NCI-H460 (cell line): ENCODE measurements at regions not wholly inside any gene's neighbourhood (a gene's known extent, or its start where the extent isn't known, plus 50 kb on each side); places are given as distances from the start of the nearest gene placed in this dataset.

Experiments
- DNase-seq: peaks from one replicate; pipeline ENCODE4 v3.0.0-alpha.2; 2016; ENCODE audit warnings: low read depth; ENCODE audit errors: extremely low read depth

DNA sequence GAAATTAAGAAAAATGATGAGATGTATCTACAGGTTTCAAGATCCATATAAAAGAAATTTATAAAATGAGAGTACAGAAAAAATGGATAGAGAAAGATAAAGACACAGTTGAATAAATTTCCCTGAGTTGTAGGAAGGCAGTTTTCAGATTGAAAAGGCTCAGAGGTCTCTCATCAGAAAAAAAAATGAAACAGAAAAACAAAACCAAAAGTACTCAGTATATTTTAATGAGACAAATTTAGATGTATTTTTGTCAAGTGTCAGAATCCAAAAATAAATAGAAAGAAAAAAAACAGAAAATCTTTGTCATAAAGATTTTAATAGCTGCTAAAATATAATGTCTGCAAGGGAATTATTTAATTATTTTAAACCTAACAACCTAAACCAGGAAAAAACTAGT lies 520.5 kb downstream of the KCNJ3 start:
- no peak for DNase-seq

DNA sequence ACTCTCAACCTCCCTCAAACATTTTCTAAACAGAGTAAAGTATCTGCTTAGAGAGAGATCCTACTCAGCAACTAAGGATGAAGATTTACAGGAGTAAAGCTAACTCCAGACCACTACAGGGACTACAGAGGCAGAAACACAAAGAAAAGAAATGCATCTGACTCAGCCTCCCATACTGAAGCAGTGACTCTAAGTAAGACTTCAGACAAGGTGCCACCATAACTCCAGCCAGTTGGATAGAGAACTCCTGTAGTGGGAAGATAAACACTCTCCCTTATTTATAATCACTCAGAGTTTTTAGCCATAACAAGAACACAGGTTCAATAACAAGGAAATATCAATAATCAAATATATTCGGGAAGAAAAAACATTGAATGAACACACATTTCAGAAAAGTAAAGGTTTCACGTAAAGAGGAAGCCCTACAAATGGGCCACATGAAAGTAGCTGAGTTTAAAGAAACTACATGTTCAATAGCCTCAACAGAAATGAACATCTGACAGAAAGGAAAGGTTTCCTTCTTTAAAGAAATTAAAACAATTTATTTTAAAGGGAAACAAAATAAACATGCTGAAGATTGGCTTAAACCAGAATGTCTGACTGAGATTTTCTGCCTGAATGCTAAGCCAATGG lies 519.9 kb downstream of the KCNJ3 start:
- DNase-seq, result no peak

DNA sequence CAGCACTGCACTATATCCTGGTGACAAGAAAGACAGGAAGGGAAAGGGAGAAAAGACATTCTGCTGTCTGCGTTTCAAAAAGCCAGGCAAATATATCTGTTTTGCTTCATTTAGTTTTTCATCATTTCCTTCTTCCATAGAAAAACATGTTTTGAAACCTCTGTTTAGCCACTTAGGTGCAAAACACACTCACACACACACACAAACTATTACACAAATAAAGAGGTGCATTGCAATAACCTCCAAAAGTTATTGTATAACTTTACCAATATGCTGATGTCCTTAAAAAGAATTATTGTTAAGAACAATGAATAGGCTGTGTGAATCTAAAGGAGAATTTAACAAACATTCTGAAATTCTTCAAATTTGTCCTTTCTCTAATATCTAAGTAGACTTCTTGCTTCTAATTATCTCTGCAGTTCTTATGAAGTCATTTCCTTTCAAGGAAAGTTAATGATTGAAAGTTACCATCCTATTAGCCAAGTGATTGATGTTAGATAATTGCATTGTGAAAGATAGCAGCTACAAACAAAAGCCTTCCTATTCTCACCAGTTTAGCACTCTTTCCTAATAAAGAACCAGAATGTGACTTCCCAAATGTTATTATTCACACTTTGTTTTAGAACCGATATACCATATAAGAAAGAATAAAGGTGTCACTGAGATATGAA lies 516.7 kb downstream of the KCNJ3 start:
- DNase-seq, result no peak

DNA sequence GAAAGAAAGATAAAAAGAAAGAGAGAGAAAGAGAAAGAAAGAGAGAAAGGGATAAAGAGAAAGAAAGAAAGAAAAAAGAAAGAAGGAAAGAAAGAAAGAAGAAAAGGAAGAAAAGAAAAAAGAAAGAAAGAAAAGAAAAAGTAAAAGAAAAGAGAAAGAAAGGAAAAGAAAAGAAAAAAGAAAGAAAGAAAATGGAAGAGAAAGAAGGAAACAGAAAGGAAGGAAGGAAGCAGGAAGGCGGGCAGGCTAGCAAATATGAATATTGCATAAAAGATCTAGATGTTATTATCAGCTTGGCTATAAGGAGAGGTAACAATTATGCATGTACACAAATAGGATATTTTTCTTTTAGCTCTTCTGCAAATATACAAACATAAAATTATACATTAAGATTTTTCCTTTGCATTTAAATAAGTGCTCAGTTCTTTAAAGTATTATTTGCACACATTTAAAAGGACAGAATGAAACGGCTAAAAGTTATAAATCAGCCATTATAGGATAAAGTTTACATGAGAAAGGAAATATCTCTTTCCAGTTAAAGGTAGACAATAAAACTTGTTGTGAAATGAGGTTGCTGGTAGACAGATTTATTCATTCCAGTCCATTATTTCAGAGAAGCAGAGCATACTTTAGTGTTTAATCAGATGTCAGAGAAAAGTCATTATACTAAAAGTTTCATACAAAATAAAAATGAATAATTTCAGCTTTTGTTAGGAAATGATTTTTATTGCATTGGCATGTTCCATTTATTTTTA lies 511.4 kb downstream of the KCNJ3 start:
- no peak for DNase-seq

DNA sequence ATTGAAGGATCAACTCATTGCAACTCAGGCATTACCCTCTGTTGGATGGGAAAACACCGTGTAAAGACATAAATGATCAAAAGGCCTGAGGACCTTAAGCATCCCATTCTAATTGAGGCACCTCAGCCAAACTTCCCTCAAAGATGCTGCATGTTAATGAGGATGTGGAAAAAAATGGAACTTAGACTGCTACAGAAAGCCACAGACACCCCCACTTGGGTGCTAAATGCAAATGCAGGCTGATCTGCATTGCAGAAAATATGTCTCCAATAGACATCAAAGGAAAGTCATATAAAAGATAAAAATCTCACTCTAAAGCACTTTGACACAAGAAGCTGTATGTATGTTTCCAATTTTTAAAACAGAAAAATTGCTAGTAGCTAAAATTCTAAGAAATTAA lies 504.7 kb downstream of the KCNJ3 start:
- no peak for DNase-seq

DNA sequence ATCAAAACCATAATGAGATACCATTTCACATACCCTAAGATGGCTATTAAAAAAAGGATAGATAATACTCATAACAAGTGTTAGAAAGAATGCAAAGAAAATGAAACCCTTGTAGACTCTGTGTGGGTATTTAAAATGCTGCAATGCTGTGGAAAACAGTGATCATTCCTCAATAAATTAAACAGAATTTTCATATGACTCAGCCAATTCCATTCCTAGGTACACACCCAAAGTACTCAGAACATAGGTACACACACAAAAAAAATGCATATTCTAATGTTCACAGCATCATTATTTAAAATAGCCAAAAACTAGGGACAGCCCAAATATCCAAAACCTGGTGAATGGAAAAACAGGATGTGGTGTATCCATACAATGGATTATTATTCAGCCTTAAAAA lies 502.3 kb downstream of the KCNJ3 start:
- no peak for DNase-seq

DNA sequence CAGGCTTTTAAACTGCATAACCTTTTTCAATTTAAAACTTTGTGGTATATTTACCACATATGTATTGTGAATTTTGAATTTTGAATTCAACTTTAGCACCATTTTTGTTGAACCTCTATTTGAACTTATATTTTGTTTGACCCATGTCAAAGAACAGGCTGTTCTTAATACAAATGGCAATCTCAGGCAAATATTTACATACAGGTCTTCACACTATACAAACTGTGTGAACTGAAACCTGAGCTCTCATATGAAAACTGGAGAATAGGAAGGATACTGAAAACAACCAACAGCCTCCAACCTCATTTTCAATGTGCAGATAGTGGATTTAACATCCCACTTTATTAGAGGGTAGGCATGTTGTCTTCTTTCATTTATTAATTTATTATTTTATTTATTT lies 491.8 kb downstream of the KCNJ3 start:
- DNase-seq, result no peak

DNA sequence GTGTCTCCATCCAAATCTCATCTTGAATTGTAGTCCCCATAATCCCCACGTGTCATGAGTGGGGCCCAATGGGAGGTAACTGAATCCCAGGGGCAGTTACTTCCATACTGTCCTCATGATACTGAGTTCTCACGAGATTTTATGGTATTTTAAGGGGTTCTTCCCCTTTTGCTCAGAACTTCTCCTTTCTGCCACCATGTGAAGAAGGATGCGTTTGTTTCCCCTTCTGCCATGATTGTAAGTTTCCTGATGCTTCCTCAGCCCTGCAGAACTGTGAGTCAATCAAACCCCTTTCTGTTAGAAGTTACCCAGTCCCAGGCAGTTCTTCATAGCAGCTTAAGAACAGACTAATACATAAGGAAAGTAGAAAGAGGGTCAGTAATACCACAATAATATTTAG lies 480.4 kb downstream of the KCNJ3 start:
- no peak for DNase-seq

DNA sequence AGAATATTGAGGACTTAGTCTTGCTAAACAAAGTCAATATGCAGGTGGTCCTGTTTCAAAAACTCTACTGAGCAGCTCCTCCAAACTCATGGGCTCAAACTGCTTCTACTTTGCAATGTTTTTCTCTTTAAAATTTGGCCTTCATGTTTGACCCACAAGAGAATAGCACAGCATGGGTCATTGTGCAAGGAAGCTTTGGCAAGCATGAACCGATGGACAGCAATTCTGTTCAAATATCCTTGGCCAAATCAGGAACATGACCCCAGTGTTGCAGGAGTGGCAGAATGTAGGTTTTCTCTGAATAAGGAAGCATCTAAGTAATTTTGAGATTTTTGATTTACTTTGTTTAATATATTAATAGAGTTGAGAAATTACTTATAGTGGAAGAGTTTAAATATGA lies 477.9 kb downstream of the KCNJ3 start:
- no peak for DNase-seq

DNA sequence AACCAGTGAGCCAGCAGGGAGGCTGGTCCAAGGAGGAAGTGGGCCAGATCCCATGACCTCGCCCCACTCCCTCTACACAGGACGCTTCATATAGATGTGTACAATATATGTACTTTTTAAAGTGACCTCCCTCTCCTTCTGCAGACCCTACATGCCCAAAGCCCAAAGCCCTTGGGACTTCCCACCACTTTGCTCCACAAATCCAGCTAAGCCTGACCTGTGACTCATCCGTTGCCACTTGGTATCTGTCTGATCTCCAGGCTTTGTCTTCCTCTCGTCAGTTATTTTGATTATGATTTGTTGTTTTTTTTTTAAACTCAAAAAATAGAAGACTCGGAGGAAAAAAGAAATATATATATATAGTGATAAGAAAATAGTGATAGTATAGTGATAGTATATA lies 470.8 kb downstream of the KCNJ3 start:
- DNase-seq, result no peak

DNA sequence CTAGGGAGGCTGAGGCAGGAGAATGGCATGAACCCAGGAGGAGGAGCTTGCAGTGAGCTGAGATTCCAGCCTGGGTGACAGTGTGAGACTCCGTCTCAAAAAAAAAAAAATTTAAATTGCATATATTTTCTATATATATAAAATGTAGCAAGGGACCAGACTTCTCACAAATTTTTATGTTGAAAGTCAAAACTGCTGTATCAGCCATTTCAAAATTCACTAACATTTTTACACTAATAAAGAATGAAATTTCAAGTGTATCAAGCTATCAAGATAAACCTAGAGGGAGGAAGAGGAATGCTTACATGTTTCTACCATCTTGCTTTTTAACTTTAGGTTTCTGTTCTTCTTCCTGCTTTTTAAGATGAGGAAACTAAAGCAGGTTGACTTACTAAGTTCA lies 464.0 kb downstream of the KCNJ3 start:
- no peak for DNase-seq

DNA sequence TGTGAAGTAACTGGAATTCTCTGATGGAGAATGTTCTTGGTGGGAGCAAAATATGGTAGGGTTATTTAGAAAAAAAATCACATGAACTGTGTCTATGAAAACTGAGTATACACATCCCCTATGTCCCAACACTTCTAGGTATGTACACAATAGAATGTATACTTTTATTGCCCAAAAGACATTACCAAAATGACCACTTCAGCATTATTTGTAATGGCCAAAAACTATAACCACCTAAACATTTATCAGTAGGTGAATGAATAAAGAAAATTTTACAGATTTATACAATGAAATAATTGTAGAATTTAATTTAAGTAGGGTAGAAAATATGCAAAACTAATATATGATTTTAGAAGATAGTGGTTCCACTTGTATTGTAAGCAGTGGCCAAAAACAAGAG lies 462.8 kb downstream of the KCNJ3 start:
- DNase-seq, result no peak

DNA sequence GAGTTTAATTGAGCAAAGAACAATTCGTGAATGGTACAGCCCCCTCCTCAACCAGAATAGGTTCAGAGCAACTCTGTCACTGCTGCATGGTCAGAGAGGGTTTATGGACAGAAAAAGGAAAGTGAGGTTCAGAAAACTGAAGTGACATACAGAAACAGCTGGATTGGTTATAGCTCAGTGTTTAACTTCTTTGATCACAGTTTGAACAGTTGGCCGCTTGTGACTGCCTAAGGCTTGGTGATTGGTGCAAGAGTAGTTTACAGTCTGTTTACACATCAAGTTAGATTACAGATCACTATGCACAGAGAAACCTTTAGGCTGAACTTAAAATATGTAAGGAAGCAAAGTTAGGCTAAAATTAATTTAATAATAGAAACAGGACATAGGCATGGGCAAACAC lies 459.2 kb downstream of the KCNJ3 start:
- no peak for DNase-seq

DNA sequence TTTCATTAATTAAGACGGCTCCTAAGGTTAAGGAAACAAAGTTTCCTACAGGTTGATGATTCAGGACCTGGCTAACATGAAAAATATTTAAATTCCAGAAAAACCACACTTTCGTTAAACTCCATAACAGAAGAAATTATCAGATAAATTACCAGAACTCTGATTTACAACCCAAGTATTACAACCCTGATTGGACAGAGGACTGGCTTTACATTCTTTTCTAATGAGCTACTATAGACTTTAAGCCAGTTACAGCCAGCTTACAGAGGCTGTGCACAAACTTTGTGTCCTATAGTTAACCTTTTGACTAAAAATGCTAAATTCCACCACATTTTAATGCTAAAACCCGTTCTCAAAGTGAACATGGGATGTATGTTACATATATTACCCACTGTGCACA lies 458.6 kb downstream of the KCNJ3 start:
- no peak for DNase-seq

DNA sequence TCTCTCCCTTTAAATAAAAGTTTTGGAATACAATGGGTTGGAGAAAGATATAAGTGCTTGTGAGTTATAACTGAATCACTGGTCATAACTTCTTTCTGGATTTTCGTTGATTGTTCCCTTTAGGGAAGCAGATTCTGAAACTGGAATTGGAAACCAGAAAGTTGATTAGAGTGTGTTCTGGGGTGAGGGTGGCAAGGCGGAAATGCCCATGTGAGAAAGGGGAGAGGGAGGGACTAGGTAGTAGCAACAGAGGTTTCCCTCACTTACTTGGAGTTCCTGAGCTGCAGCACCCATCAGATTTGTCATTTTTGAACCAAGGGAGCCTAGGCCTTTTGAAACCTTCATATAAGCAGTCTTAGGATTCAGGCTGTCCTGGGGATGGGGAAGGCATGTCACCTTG lies 453.4 kb downstream of the KCNJ3 start:
- no peak for DNase-seq

DNA sequence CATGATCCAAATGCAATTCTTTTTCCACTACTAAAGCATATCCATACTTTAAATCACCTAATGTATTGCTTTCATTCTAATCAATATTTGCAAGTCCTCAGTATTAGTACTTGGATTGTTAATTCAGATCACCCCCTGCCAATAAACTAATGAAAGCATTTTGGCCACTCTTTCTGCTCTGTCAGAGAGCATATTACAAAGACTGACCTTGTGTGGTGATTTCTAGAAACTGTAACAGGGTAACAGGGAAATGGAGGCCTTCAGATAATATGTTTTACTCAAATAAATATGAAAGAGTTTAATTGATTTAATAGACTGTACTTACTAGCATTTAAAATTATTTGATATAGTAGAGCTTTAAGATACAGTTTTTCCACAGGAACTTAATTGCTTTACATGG lies 453.0 kb downstream of the KCNJ3 start:
- DNase-seq, result no peak

DNA sequence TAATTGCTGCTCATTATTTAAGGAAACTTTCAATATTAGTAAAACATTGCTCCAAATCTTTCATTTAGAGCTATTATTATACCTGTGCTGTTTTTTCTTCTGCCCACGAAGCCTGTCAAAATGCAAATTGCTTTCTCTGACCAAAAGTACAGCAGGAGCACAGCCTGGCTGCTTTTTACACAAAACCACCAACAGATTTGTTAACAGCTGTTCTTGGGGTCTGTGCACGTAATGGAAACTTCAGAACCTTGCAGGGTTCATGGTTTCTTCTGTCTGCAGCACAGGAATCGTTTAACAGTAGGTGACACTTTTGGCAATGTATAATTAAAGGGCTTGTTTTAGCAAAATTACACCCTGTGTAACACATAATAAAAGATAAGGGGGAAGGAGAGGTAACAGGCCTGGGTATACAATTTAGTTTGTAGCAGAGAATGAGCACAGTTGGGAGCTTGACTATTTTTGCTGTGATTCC lies 447.3 kb downstream of the KCNJ3 start:
- no peak for DNase-seq

DNA sequence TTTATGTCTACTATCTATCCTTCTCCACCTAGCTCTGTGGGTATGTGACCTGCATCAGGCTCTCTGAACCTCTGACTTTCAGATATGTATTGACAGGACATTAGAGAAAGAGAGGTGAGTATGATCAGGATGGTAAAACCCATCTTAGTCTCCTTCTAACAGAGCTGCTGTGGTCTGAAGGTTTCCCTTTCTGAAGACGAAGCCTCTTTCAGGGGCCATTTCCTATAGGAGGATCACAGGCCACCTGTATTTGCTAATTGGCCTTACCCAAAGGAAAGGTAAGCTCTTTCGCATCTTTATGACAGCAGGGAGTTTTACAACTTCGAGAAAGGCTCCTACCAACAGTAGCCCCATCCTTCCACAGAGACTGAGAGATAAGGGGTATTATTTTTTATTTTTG lies 442.9 kb downstream of the KCNJ3 start:
- no peak for DNase-seq

DNA sequence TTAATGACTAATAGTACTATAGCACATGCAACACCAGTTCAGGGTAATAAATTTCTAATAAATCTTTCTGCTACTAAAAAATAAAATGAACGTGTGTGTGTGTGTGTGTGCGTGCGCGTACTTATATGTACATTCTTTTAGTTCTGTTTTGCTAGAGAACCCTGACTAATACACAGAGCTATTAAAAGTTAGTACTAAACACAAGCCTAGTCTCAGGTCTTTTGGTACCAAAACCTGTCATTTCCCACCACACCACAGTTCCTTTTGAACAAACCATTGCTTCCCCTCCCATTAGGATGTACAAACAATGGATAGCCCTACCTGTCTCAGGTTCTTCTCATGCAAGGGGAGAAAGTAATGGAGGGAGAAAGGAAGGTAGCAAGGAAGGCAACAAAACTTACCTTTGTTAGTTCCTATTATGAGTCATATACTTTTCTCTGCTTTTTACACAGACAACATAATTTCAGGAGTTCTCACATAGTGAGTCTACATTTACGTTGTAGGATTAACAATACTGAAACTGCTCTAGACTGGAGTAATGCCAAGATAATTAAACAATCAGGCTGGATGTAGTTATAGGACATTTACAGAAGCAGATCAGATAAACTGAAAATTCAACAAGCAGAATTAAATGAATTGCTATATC lies 427.2 kb downstream of the KCNJ3 start:
- DNase-seq, result no peak

DNA sequence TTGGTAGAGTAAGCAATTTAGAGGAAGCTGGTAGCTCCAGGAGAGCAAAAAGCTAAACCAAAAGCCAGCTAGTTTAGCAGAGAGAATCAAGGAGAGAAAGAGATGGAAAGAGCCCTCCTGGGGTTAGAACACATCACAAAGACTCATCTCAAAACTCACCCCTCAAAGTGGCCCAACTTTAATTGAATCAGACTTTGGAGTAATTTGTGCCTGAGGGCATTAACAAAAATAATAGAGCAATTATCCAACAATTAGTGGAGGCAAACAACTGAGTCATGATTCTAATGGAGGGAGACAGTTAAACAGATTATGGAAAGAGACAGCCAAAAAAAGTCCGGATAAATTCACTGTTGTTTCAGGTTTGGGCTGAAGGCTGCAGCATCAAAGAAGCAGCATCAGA lies 417.4 kb downstream of the KCNJ3 start:
- no peak for DNase-seq

DNA sequence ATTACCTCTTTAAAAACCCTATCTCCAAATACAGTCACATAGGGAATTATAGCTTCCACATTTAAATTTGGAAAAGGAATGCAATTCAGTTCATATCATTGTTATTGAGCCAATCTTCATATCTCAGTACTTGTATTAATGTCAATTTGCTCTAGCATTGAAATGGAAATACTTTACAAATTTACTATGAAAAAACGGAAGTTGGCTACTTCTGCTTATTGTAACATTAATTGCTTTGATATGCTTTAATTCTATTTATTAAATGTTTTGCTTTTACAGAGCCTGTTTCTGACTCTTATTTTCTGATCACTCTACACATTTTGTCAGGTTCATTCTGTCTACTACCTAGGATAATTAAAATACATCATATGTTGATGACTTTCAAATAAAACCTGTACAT lies 412.6 kb downstream of the KCNJ3 start:
- DNase-seq, result no peak

DNA sequence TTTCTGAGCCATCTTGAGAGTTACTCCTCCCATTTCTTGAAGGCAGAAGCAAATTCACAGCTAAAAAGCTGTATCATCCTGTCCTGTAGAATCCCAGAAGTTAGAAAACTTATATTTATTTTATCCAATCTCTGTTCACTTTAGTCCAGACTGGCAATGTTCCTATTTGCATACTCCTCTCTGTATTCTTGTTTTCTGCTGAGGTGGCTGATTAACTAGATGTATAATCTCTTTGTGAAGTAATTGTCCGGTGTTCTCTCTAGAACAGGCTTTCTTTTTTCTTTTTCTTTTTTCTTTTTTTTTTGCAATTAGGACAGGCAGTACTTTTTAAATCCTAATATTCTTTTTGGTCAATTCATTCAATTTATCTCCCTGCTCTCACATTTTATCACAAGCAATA lies 411.0 kb downstream of the KCNJ3 start:
- no peak for DNase-seq
